ENCODE measurements at regions not wholly inside any gene's neighbourhood (a gene's known extent, or its start where the extent isn't known, plus 50 kb on each side); places are given as distances from the start of the nearest gene placed in this dataset.

DNA sequence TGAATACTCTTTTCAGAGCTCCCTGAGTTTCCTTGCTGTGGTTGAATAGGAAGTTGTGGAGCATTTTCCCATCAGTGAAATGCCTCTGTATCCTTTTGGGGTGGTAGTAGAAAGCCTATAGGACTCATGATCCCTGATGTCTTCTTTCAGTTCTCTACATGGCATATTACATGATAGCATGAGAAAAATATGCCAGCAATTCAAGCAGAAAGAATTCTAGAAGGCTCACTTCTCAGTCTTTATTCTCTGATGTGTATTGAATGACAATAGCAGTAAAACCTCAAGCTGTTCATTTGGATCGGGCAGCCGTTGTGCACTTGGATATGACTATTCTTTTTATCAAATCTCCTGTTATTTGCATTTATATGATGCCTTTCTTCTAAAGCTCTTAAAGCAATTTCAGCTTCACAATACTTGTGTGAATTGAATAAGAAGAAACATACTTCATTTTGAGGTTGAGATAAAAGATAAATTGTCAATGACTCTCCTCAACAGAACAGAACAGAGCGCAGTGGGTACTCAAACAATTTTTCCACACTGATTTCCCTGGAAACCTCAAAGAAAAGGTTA, 251.5 kb upstream of the FBXO33 start:
- Histone ChIP-seq H3K27me3 (ENCODE audit: insufficient read depth, low read length) (no peaks in the 10 kb centered on the region), H3K9me2 (ENCODE audit: insufficient read depth) (no peaks in the 10 kb centered on the region), H4K20me1 (ENCODE audit: insufficient read depth) (no peaks in the 10 kb centered on the region), H3K4me2 (ENCODE audit: low read length) (no peak overlapping the region), H3K4me1 (ENCODE audit: control insufficient read depth in 1 of 2, insufficient read depth in 2 of 2, low read length in 2 of 2) (no peaks in the 10 kb centered on the region), H3K4me3 (replicated peaks in 1 of 2; ENCODE audit: low read depth in 1 of 2, low read length in 2 of 2) (no peak overlapping the region), H2AFZ (ENCODE audit: low read depth, low read length, poor library complexity, severe bottlenecking) (no peak overlapping the region), H3K79me2 (ENCODE audit: insufficient read depth, low read length) (no peaks in the 10 kb centered on the region), H3K9me3 (ENCODE audit: control insufficient read depth in 1 of 2, insufficient read depth in 1 of 2, low read depth in 1 of 2, low read length in 2 of 2) (no peaks in the 10 kb centered on the region), H3K27ac (ENCODE audit: low read depth, low read length) (no peak overlapping the region), H3K9ac (ENCODE audit: low read length) (no peak overlapping the region), H3K36me3 (ENCODE audit: control insufficient read depth in 1 of 2, insufficient read depth in 2 of 2, low read length in 2 of 2) (no peaks in the 10 kb centered on the region)
- ATAC-seq = no peak
- no peak for DNase-seq (ENCODE audit: low read depth, low spot score)
- TF ChIP-seq, protein P1, sequence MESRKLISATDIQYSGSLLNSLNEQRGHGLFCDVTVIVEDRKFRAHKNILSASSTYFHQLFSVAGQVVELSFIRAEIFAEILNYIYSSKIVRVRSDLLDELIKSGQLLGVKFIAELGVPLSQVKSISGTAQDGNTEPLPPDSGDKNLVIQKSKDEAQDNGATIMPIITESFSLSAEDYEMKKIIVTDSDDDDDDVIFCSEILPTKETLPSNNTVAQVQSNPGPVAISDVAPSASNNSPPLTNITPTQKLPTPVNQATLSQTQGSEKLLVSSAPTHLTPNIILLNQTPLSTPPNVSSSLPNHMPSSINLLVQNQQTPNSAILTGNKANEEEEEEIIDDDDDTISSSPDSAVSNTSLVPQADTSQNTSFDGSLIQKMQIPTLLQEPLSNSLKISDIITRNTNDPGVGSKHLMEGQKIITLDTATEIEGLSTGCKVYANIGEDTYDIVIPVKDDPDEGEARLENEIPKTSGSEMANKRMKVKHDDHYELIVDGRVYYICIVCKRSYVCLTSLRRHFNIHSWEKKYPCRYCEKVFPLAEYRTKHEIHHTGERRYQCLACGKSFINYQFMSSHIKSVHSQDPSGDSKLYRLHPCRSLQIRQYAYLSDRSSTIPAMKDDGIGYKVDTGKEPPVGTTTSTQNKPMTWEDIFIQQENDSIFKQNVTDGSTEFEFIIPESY (IDR thresholded peaks at IDR 0.05; ENCODE audit: extremely low read depth, insufficient replicate concordance, low read length) = no peak
- no peak for TF ChIP-seq CBX3 (IDR thresholded peaks at IDR 0.05; ENCODE audit: low read depth)
- TF ChIP-seq ZFX (IDR thresholded peaks at IDR 0.05) = no peak
- TF ChIP-seq SRF (IDR thresholded peaks at IDR 0.05; ENCODE audit: low read depth) = no peak
- TF ChIP-seq, protein P2, sequence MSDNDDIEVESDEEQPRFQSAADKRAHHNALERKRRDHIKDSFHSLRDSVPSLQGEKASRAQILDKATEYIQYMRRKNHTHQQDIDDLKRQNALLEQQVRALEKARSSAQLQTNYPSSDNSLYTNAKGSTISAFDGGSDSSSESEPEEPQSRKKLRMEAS (IDR thresholded peaks at IDR 0.05) = no peak
- intact Hi-C loops (cut with micrococcal nuclease) = no loop called here
- RAD21 ChIA-PET (ENCODE audit: low non-redundant PET in 1 of 2, low total read pairs in 2 of 2, uncharacterized antibody in 2 of 2, unreplicated experiment in 2 of 2) = no interaction called here
- CTCF ChIA-PET = interaction anchor here (1.3 kb wide), 1 partner anchor 216 kb away, joined by 3 read pairs; no protein-coding TSS in a partner anchor
- POLR2A ChIA-PET = no interaction called here
- no TSS peak for BruUV-seq (replicated peaks)

DNA sequence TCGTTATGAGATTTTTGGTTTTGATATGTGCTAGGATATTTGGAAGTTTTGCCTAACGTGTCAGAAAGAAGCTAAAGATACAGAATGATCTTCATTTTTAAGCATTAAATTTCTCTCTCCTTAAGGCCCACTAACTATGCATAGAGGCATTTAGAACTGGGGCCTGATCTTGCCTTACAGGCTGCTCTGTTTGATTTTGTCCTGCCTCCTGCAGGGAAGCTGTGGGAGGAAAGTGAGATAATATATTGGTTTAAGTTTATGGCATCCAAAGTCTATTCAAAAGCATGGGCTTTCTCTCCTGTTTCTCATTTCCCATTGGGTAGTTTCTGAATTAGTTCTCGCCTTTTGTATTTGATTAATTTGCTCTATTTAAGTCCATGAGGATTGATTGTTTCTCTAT, 250.3 kb upstream of the FBXO33 start:
- CTCF ChIA-PET = no interaction called here
- no TSS peak for BruUV-seq (replicated peaks)

More for the DNA sequence above, 250.3 kb upstream of the FBXO33 start:
- Histone ChIP-seq H3K4me3 (replicated peaks in 1 of 2; ENCODE audit: low read depth in 1 of 2, low read length in 2 of 2) (no peak overlapping the region), H3K4me2 (ENCODE audit: low read length) (no peak overlapping the region), H4K20me1 (ENCODE audit: insufficient read depth) (no peaks in the 10 kb centered on the region), H3K79me2 (ENCODE audit: insufficient read depth, low read length) (no peaks in the 10 kb centered on the region), H3K4me1 (ENCODE audit: control insufficient read depth in 1 of 2, insufficient read depth in 2 of 2, low read length in 2 of 2) (no peaks in the 10 kb centered on the region), H3K27ac (ENCODE audit: low read depth, low read length) (no peak overlapping the region), H3K9me2 (ENCODE audit: insufficient read depth) (no peaks in the 10 kb centered on the region), H2AFZ (ENCODE audit: low read depth, low read length, poor library complexity, severe bottlenecking) (no peak overlapping the region), H3K9me3 (ENCODE audit: control insufficient read depth in 1 of 2, insufficient read depth in 1 of 2, low read depth in 1 of 2, low read length in 2 of 2) (no peaks in the 10 kb centered on the region), H3K9ac (ENCODE audit: low read length) (no peak overlapping the region), H3K36me3 (ENCODE audit: control insufficient read depth in 1 of 2, insufficient read depth in 2 of 2, low read length in 2 of 2) (no peaks in the 10 kb centered on the region), H3K27me3 (ENCODE audit: insufficient read depth, low read length) (no peaks in the 10 kb centered on the region)
- POLR2A ChIA-PET = no interaction called here
- no peak for DNase-seq (ENCODE audit: low read depth, low spot score)
- intact Hi-C loops (cut with micrococcal nuclease) = no loop called here
- TF ChIP-seq ZNF274 (IDR thresholded peaks at IDR 0.05; ENCODE audit: low read depth, low read length) (no peak), ELF1 (IDR thresholded peaks at IDR 0.05; ENCODE audit: borderline replicate concordance, low read depth) (no peak), FOSL1 (IDR thresholded peaks at IDR 0.05; ENCODE audit: low read depth) (no peak), POLR2A (IDR thresholded peaks at IDR 0.05; ENCODE audit: borderline replicate concordance, extremely low read depth, insufficient read depth, insufficient read length) (no peak), SIN3A (IDR thresholded peaks at IDR 0.05; ENCODE audit: low read depth) (no peak), SP1 (IDR thresholded peaks at IDR 0.05; ENCODE audit: low read depth) (no peak), EZH2phosphoT487 (IDR thresholded peaks at IDR 0.05; ENCODE audit: borderline replicate concordance) (no peak), EGR1 (IDR thresholded peaks at IDR 0.05; ENCODE audit: low read depth) (no peak), YY1 (IDR thresholded peaks at IDR 0.05; ENCODE audit: extremely low read depth, insufficient replicate concordance, low read depth, low read length) (no peak), EZH2 (IDR thresholded peaks at IDR 0.05) (no peak), JUND (IDR thresholded peaks at IDR 0.05) (no peak), CBX3 (IDR thresholded peaks at IDR 0.05; ENCODE audit: low read depth) (no peak), SRF (IDR thresholded peaks at IDR 0.05; ENCODE audit: low read depth) (no peak)
- TF ChIP-seq, protein P2 (IDR thresholded peaks at IDR 0.05) = no peak
- TF ChIP-seq, protein P3, sequence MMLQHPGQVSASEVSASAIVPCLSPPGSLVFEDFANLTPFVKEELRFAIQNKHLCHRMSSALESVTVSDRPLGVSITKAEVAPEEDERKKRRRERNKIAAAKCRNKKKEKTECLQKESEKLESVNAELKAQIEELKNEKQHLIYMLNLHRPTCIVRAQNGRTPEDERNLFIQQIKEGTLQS (IDR thresholded peaks at IDR 0.05) = no peak
- TF ChIP-seq, protein P4, sequence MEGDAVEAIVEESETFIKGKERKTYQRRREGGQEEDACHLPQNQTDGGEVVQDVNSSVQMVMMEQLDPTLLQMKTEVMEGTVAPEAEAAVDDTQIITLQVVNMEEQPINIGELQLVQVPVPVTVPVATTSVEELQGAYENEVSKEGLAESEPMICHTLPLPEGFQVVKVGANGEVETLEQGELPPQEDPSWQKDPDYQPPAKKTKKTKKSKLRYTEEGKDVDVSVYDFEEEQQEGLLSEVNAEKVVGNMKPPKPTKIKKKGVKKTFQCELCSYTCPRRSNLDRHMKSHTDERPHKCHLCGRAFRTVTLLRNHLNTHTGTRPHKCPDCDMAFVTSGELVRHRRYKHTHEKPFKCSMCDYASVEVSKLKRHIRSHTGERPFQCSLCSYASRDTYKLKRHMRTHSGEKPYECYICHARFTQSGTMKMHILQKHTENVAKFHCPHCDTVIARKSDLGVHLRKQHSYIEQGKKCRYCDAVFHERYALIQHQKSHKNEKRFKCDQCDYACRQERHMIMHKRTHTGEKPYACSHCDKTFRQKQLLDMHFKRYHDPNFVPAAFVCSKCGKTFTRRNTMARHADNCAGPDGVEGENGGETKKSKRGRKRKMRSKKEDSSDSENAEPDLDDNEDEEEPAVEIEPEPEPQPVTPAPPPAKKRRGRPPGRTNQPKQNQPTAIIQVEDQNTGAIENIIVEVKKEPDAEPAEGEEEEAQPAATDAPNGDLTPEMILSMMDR (IDR thresholded peaks at IDR 0.05 in 2 of 3, conservative IDR thresholded peaks at IDR 0.05 in 1 of 3; ENCODE audit: borderline replicate concordance in 1 of 3, insufficient read depth in 1 of 3, low read depth in 2 of 3, low read length in 2 of 3) = no peak
- RAD21 ChIA-PET (ENCODE audit: low non-redundant PET in 1 of 2, low total read pairs in 2 of 2, uncharacterized antibody in 2 of 2, unreplicated experiment in 2 of 2) = no interaction called here
- no peak for ATAC-seq
